PC-3 (cell line): ENCODE measurements at regions not wholly inside any gene's neighbourhood (a gene's known extent, or its start where the extent isn't known, plus 50 kb on each side); places are given as distances from the start of the nearest gene placed in this dataset.

ENCODE experiments used
- EZH2phosphoT487 ChIP-seq: fragments of 300-600 bp; sonication (generic); IDR thresholded peaks from 2 replicates; pipeline ENCODE4 v1.6.1; 2018; ENCODE audit warnings: mild to moderate bottlenecking, antibody characterized with exemption, low read length, borderline replicate concordance
- TF ChIP-seq, protein P1 (sequence below): fragments of 300-600 bp; sonication (generic); conservative IDR thresholded peaks from 2 replicates; pipeline ENCODE4 v1.5.1; 2017; ENCODE audit warnings: antibody characterized with exemption, low read depth, mild to moderate bottlenecking, low read length

DNA sequence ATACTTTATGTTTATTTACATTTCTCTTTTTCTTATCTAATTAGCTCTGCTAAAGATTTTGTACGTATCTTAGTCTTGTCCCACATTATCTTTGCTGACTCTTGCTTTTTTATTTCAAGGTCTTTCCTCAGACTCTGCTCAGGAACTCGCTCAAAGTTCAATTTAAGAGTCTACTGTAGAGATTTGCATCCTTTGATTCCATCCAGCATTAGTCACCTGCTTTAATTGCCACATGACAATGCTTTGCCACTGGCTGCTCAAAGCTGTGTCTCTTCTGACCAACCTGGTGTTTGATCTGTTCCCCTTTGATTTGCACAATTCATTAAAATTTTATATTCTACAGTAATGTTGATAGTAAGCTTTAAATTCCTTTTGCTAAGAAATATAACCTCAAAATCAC is 157.9 kb upstream of the FREM2 start:
- TF ChIP-seq, protein P1, sequence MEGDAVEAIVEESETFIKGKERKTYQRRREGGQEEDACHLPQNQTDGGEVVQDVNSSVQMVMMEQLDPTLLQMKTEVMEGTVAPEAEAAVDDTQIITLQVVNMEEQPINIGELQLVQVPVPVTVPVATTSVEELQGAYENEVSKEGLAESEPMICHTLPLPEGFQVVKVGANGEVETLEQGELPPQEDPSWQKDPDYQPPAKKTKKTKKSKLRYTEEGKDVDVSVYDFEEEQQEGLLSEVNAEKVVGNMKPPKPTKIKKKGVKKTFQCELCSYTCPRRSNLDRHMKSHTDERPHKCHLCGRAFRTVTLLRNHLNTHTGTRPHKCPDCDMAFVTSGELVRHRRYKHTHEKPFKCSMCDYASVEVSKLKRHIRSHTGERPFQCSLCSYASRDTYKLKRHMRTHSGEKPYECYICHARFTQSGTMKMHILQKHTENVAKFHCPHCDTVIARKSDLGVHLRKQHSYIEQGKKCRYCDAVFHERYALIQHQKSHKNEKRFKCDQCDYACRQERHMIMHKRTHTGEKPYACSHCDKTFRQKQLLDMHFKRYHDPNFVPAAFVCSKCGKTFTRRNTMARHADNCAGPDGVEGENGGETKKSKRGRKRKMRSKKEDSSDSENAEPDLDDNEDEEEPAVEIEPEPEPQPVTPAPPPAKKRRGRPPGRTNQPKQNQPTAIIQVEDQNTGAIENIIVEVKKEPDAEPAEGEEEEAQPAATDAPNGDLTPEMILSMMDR = no peak
- TF ChIP-seq EZH2phosphoT487 = no peak
